Calu3 (cell line): ENCODE measurements at regions not wholly inside any gene's neighbourhood (a gene's known extent, or its start where the extent isn't known, plus 50 kb on each side); places are given as distances from the start of the nearest gene placed in this dataset.

Experiments
- BruUV-seq: library from RNA; stranded (reverse); fragments of 400-500 nt; replicated peaks from 2 replicates; lab custom pipeline; 2021; lab: Mats Ljungman, UMichigan
- CTCF ChIA-PET: fragments of 300-600 bp; sonication (Branson Sonifier 250); formaldehyde crosslinking; loops from one replicate; lab custom pipeline; 2022; ENCODE audit warnings: antibody characterized with exemption; lab: Charles Lee
- DNase-seq: peaks from one replicate; pipeline ENCODE4 v3.0.0; 2022
- H3K27ac Mint-ChIP-seq: one replicate; pipeline ENCODE4 v1.8.0; 2022; ENCODE audit warnings: mixed read lengths; ENCODE audit not compliant: unreplicated experiment
- H3K27me3 Mint-ChIP-seq: one replicate; pipeline ENCODE4 v1.8.0; 2022; ENCODE audit warnings: mixed read lengths; ENCODE audit not compliant: unreplicated experiment
- H3K36me3 Mint-ChIP-seq: one replicate; pipeline ENCODE4 v1.8.0; 2022; ENCODE audit warnings: mild to moderate bottlenecking, moderate library complexity, mixed read lengths; ENCODE audit not compliant: insufficient read depth, unreplicated experiment
- H3K4me1 Mint-ChIP-seq: one replicate; pipeline ENCODE4 v1.8.0; 2022; ENCODE audit warnings: mild to moderate bottlenecking, low read depth, mixed read lengths; ENCODE audit not compliant: unreplicated experiment
- H3K4me3 Mint-ChIP-seq: one replicate; pipeline ENCODE4 v1.8.0; 2022; ENCODE audit warnings: mild to moderate bottlenecking, low read depth, moderate library complexity, mixed read lengths; ENCODE audit not compliant: unreplicated experiment
- H3K9me3 Mint-ChIP-seq: one replicate; pipeline ENCODE4 v1.8.0; 2022; ENCODE audit warnings: low read depth, mixed read lengths; ENCODE audit not compliant: unreplicated experiment
- CTCF ChIP-seq: fragments of 200-600 bp; IDR thresholded peaks from one replicate; pipeline ENCODE4 v1.8.0; 2022; ENCODE audit warnings: antibody characterized with exemption; ENCODE audit not compliant: unreplicated experiment
- intact Hi-C: fragments of 100-400 bp; cut with micrococcal nuclease; formaldehyde crosslinking; loops from one replicate; pipeline ENCODE4 v1.10.0; 2022; ENCODE audit not compliant: unreplicated experiment

- DNase-seq = no peak
- intact Hi-C loops = no loop called here
- no peaks in the 10 kb centered on the region for H3K27me3 Mint-ChIP-seq
- H3K9me3 Mint-ChIP-seq = peaks cover 6% of the 10 kb centered on the region
- no peak overlapping the region for H3K4me3 Mint-ChIP-seq
- CTCF ChIA-PET = no interaction called here
- TF ChIP-seq CTCF = no peak
- BruUV-seq = no TSS peak
- H3K27ac Mint-ChIP-seq = no peak overlapping the region
- peaks cover 13% of the 10 kb centered on the region for H3K4me1 Mint-ChIP-seq
- no peaks in the 10 kb centered on the region for H3K36me3 Mint-ChIP-seq
Measured at GRCh38 chr7:3167551-3167950, 123.9 kb upstream of the CARD11 start.

GRCh38 chr7:3168370-3168769, 124.7 kb upstream of the CARD11 start:
- no peaks in the 10 kb centered on the region for H3K27me3 Mint-ChIP-seq
- intact Hi-C loops = no loop called here
- H3K27ac Mint-ChIP-seq = no peak overlapping the region
- H3K4me1 Mint-ChIP-seq = peaks cover 13% of the 10 kb centered on the region
- peaks cover 3% of the 10 kb centered on the region for H3K9me3 Mint-ChIP-seq
- H3K4me3 Mint-ChIP-seq = no peak overlapping the region
- no TSS peak for BruUV-seq
- H3K36me3 Mint-ChIP-seq = no peaks in the 10 kb centered on the region
- CTCF ChIA-PET = no interaction called here
- TF ChIP-seq CTCF = no peak
- no peak for DNase-seq

GRCh38 chr7:3168869-3169268, 125.2 kb upstream of the CARD11 start:
- H3K9me3 Mint-ChIP-seq = peaks cover 3% of the 10 kb centered on the region
- H3K4me1 Mint-ChIP-seq = peaks cover 9% of the 10 kb centered on the region
- H3K27me3 Mint-ChIP-seq = no peaks in the 10 kb centered on the region
- BruUV-seq = no TSS peak
- CTCF ChIA-PET = no interaction called here
- no peak for DNase-seq
- TF ChIP-seq CTCF = no peak
- no peak overlapping the region for H3K4me3 Mint-ChIP-seq
- intact Hi-C loops = no loop called here
- H3K36me3 Mint-ChIP-seq = no peaks in the 10 kb centered on the region
- no peak overlapping the region for H3K27ac Mint-ChIP-seq

DNA sequence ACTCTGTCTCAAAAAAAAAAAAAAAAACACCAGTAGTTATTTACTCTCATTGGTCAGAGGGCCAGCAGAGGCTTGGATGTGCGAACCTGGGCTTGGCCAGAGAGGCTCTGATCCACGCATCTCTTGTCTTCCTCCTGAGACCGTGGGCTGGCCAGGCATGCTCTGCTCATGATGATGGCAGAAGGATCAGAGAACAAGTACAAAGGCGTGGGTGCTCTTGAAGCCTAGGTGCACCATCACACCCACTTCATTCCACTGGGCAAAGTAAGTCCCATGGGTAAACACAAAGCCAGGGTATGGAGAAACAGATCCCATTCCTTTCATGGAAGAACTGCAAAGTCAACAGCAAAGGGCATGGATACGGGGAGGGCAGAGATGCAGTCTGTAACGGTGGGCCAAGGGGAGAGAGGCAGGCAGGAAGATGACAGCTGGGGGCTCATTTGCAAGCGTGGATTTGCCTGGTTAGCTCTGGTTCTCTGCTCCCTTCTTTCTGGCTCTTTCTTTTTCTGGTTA, 128.2 kb upstream of the SDK1 start:
- intact Hi-C loops = no loop called here
- peaks cover 3% of the 10 kb centered on the region for H3K9me3 Mint-ChIP-seq
- no peak for TF ChIP-seq CTCF
- CTCF ChIA-PET = no interaction called here
- no peaks in the 10 kb centered on the region for H3K36me3 Mint-ChIP-seq
- H3K27ac Mint-ChIP-seq = no peak overlapping the region
- BruUV-seq = no TSS peak
- H3K27me3 Mint-ChIP-seq = no peaks in the 10 kb centered on the region
- DNase-seq = no peak
- H3K4me3 Mint-ChIP-seq = no peak overlapping the region
- H3K4me1 Mint-ChIP-seq = no peaks in the 10 kb centered on the region
